HG03571 (cell line): ENCODE measurements at regions not wholly inside any gene's neighbourhood (a gene's known extent, or its start where the extent isn't known, plus 50 kb on each side); places are given as distances from the start of the nearest gene placed in this dataset.
"Not testable (repeated sequence)": the region's sequence is repeated elsewhere in the genome, so short reads cannot be mapped to it uniquely, and the experiment has no call there.

Experiments used
- ATAC-seq: cut with Tn5 transposase; IDR thresholded peaks from one replicate; pipeline ENCODE4 v1.9.1; 2021; ENCODE audit not compliant: unreplicated experiment

GRCh38 chr18:10332452-10332851 lies 122.0 kb upstream of the APCDD1 start:
- no peak for ATAC-seq

GRCh38 chr18:10336749-10337350 lies 117.6 kb upstream of the APCDD1 start:
- ATAC-seq = no peak

GRCh38 chr18:10340821-10341220 lies 113.6 kb upstream of the APCDD1 start:
- ATAC-seq = no peak

- ATAC-seq = no peak
Observed at GRCh38 chr18:10343778-10344177, 110.7 kb upstream of the APCDD1 start.

GRCh38 chr18:10346749-10347415 lies 107.6 kb upstream of the APCDD1 start:
- ATAC-seq = no peak

- no peak for ATAC-seq
Observed at GRCh38 chr18:10349561-10349960, 104.9 kb upstream of the APCDD1 start.

- ATAC-seq = no peak
Observed at GRCh38 chr18:10350661-10351060, 103.8 kb upstream of the APCDD1 start.

GRCh38 chr18:10351219-10351818 lies 103.1 kb upstream of the APCDD1 start:
- ATAC-seq = no peak

GRCh38 chr18:10351858-10352257 lies 102.6 kb upstream of the APCDD1 start:
- ATAC-seq = no peak

- no peak for ATAC-seq
Observed at GRCh38 chr18:10352671-10353070, 101.8 kb upstream of the APCDD1 start.

- ATAC-seq = no peak
Observed at GRCh38 chr18:10353791-10354190, 100.6 kb upstream of the APCDD1 start.

- ATAC-seq = no peak
Observed at GRCh38 chr18:10354241-10354811, 100.1 kb upstream of the APCDD1 start.

- ATAC-seq = no peak
Observed at GRCh38 chr18:10354890-10355289, 99.5 kb upstream of the APCDD1 start.

- ATAC-seq = not testable (repeated sequence)
Observed at GRCh38 chr18:10356999-10357398, 97.4 kb upstream of the APCDD1 start.

GRCh38 chr18:10361660-10362059 lies 92.8 kb upstream of the APCDD1 start:
- no peak for ATAC-seq

GRCh38 chr18:10365021-10365500 lies 89.4 kb upstream of the APCDD1 start:
- no peak for ATAC-seq

- ATAC-seq = no peak
Observed at GRCh38 chr18:10365901-10366300, 88.5 kb upstream of the APCDD1 start.

GRCh38 chr18:10367836-10368235 lies 86.6 kb upstream of the APCDD1 start:
- no peak for ATAC-seq

GRCh38 chr18:10368456-10369453 lies 85.7 kb upstream of the APCDD1 start:
- no peak for ATAC-seq

GRCh38 chr18:10370716-10371115 lies 83.7 kb upstream of the APCDD1 start:
- ATAC-seq = no peak

GRCh38 chr18:10371165-10371564 lies 83.3 kb upstream of the APCDD1 start:
- no peak for ATAC-seq
